ENCODE measurements at regions not wholly inside any gene's neighbourhood (a gene's known extent, or its start where the extent isn't known, plus 50 kb on each side); places are given as distances from the start of the nearest gene placed in this dataset.
A peak's percentile ranks its signal among the peaks of the same experiment; 100 is the strongest.
"Not testable (repeated sequence)": the region's sequence is repeated elsewhere in the genome, so short reads cannot be mapped to it uniquely, and the experiment has no call there.

DNA sequence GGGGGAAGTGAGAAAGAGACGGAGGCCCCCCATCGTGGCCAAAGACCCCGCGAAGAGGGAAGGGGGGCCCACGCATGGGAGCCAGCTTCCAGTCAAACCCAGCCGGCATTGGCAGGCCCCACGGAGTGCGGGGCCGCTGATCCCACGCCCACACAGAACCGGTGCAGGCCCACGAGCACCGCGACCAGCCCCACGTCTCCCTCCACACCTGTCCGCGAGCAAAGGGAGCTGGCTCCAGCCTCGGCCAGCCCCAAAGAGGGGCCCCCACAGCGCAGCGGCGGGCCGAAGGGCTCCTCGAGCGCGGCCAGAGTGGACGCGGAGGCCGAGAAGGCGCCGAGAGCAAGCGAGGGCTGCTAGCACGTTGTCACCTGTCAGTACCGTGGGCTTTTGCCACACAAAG is 125.0 kb upstream of the TWIST2 start:
- DNase-seq (ENCODE audit: low read depth, low spot score): no peak

DNA sequence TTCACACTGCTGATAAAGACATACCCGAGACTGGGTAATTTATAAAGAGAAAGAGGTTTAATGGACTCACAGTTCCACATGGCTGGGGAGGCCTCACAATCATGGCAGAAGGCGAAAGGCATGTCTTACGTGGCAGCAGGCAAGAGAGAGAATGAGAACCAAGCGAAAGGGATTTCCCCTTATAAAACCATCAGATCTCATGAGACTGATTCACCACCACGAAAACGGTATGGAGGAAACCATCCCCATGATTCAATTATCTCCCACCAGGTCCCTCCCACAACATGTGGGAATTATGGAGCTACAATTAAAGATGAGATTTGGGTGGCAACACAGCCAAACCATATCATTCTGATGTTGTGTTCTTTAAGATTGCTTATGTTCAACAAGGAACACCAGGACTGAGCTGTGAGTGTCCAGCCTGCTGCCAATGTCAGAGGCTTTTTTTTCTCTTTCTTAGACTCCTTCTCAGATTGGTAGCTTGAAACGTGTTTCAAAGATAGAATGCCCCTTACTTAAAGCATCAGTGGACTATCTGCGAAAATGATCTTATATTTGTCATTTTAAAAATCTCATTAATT is 124.1 kb upstream of the TWIST2 start:
- not testable (repeated sequence) for DNase-seq (ENCODE audit: low read depth, low spot score)

DNA sequence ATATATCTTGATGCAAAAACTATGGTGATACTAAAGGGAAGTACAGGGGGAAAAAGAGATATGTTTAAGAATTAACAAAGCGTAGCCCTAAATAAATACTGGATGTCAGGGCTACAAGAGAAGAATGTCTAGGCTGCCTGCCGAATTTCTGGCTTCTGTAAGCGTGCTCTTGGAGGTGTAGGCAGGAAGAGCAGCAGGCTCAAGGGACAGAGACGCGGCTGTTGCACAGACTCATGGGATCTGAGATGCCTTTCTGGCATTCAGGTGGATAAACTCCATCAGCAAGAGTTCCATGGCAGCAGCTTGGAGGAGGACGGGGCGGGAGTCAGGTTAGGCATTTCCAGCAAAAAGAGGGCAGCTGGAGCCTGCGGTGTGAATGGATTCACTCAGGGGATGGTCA is 123.2 kb upstream of the TWIST2 start:
- DNase-seq (ENCODE audit: low read depth, low spot score): no peak

DNA sequence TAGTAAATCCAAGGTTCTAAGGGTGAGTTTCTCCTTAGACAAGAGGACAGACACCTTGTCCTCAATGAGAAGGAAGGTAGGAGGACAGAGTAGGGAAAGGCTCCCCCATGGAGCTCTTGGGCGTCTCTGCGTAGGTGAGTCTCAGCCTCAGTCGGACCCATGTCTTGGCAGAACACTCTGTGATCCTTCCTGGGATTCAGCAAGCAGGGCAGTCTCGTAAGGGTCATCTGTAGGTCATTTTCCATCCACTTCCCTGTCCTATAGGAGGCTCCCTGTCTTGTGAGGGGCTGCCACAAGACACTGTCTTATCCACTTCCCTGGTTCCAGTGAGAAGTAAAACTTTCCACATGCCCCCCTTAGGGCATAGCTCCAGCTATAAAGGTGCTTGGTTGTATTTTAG is 122.6 kb upstream of the TWIST2 start:
- DNase-seq (ENCODE audit: low read depth, low spot score): no peak

DNA sequence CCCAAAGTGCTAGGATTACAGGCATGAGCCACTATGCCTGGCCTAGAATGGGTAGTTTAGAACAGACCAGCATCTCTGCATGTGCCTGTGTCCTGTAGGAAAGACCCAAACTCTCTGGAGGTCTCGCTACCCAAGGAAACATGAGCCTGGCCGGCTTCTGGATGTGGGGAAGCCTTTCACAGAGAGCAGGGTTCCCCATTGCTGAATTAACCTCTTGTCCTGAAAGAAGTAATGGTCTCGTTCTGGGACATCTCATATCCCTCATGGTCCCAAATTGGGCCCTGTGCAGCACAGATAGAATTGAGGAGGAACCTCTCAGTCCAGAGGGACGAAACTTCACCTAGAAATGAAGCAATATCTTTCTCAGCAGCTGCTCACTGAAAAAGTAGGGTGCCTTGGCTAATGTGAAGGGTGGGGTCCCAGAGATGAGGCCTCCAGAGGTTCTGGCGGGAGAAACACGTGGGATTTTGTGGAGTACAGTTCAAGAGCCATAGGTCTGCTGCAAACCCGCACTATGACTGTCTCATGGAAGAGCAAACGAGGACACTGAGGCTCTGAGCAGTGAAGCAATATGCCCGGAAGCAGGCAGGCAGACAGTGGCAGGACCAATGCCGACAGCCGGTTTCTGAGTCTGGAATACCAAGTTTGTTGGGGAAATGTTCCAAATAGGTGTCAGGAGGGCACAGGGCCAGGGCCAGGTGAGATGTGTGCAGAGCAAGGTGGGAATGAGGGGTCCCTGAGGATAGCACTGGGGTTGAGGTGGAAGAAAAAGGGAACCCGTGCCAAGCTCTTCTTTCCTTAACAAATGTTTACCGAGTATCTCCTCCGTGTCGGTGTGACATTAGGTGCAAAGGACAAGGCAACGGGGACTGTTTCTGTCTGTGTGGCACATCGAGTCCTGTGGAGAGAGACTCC is 121.0 kb upstream of the TWIST2 start:
- DNase-seq (ENCODE audit: low read depth, low spot score): no peak

DNA sequence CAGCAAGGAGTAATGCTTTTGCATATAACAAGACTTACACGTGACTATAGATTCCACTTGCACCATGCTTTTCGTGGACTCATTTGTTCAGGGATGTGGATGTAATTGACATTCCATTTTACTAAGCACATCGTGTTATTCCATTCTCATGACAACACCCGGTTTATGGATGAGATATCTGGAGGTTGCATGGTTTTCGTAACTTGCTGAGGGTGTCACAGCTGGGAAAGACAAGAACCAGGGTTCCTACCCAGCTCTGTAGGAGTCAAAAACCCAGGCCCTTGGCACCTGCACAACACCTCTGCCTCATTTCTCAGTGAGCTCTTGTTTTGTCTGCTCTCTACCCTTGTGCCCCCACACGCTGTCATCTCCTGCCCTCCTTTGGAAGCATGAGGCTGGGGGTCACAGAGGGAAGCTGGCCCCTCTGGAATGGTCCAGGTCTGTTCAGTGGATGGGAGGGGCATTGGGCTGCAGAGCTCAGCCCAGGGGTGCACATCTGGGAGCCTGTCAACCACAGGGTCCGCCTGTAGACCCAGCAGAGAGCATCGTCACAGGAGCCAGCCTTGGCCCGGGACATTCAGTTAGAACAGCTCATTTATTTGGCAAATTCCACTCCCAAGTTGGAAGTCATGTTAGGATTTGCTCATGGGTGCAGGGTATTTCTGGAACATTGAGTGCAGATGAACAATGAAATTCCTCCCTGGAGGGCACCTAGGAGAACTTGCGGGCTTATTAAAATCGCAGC is 120.1 kb upstream of the TWIST2 start:
- peak; percentile 65 for DNase-seq (ENCODE audit: low read depth, low spot score)

DNA sequence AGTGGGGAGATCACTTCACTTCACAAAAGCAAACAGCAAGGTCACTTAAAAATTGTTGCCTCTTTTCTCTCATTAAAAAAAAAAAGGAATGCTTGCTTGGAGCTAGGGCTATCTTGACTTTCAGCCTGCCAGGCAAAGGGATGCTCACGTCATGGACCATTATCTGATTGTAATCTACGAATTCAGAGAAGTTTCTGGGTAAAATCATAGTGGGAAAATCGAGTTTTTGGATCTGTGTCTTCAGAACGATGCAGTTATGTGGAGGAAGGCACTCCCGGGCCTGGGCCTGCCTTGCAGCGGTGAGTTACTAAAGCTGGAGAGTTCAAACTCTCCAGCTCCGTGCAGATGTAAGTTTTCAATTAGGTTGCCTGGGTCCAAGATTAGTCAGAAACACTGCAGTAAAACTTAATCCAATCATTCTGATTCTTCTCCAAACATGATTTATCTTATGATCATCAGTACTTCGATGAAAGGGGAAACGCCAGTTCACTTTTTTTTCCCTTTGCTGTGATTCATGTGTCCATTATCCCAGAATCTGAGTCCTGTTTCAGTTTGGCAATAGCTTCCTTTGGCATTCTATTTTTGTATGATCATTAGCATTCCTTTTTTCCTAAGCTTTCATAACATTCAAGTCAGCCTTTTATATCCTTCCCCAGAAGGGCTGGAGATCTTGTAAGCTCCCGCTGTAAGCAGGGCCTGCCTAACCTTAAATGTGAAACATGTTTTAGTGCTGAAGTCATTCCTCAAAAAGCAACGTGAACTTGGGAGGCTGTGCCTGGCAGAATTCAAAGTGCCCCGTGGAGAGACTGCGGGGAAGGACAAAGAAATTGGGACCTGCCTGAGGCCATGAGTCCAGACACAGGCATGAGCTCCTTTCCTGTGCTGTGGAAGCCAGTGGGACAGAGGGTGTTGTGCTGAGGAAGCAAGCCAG is 119.3 kb upstream of the TWIST2 start:
- peak; percentile 86 for DNase-seq (ENCODE audit: low read depth, low spot score)

DNA sequence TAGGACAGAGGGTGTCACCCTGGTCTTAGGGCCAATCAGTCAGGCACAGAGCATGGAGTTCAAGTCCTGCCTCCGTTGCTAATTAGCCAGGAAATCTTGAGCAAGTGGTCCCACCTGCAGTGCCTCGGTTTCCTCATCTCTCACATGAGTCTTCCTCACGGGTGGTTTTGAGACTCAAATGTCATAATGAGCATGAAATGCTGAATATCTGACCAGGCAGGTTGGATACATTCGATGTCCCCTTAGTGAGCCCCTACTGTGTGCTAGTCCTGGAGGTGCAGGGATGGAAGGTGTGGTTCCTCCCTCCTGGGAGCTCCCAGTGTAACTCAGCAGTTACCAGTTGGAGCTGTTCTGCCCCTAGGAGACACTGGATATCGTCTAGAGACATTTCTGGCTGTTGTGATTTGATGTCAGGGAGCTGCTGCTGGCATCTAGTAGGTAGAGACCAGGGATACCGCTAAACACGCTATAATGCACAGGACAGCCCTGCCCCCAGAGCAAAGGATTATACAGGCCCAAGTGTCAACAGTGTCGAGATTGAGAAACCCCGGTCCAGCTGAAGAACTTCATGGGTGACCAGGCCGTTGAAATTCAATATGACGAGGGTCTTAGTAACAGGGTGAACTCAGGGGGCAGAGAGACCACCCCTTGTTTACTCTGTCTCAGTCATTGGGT is 118.5 kb upstream of the TWIST2 start:
- DNase-seq (ENCODE audit: low read depth, low spot score): no peak

DNA sequence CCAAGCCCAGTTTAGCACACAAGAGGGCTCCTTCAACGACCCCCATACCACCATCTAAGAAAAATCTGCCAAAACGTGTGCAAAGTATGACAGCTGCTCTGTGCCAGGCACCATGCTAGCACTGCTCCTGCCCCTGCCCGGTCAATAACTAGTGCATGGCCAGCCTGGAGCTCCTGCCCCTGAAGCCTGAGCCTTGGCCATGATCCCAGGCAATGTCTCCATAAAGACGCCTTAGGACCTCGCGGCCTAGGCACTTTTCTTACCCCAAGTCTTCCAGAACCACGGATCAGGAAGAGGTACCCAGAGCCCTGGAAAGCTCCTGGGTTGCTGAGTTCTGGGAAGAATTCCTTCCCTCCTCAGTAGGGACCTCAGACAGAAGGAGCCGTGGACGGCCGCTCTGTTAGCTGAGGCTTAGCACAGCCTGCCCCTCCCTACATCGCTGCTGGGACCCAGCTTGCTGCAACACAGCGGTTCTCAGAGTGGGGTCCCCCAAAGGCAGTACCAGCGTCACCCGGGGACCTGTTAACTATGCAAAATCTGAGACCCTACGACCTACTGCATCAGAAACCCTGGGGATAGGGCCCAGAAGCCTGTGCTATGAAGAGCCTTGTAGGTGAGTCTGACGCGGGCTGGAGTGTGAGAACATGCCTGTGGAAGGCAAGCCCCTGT is 117.8 kb upstream of the TWIST2 start:
- DNase-seq (ENCODE audit: low read depth, low spot score): no peak

DNA sequence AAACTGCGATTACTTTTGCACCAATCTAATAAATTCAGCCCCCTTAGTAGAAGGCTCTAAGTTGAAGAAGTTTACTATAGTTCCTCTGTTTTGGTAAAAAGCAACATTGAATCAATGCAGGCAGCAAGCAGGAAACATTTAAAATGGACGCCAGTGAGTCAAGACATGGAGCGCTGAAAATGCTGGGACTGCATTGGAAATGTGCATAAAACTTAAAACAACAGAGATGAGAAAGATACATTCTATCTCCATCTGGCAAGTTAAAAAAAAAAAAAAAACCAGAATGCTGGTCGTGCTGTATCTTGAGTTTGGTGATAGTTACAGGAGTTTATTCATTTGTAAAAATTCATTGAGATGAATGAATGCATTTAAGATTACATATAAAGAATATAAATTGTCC is 117.0 kb upstream of the TWIST2 start:
- DNase-seq (ENCODE audit: low read depth, low spot score): no peak

DNA sequence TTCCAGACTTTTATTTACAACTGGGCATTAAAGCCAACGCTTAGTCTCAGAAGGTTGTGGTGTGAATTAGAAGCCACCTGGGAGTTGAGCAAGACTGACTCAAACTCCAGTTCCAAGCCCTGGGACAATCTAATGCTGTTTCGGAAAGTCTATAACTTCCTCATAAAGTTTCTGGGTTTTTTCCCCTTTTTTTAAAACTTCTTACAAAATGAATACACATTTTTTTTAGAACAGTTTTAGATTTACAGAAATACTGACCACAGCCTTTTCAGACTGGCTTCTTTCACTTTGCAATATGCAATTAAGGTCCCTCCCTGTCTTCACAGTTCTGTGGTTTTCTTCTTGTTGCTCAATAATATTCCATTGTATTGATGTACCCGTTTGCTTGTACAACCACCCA is 115.9 kb upstream of the TWIST2 start:
- DNase-seq (ENCODE audit: low read depth, low spot score): no peak

DNA sequence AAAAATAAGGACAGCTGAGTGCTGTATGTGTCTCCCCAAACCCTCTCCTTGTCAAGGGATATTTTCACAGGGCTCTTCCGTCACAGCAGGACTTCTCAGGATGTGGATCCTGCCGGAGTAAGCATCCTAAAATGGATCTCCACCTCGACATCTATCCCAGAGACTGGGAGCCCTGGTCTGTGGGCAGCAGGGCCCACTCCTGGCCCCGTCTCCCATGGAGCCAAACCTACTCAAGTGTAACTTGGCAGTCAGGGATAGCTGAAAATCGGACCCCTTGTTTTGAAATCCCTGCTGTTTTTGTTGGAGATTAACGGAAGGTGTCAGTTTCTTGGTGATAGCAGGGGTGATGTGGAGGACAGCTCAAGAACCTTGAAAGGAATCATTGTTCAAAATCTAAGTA is 109.0 kb upstream of the TWIST2 start:
- no peak for DNase-seq (ENCODE audit: low read depth, low spot score)

DNA sequence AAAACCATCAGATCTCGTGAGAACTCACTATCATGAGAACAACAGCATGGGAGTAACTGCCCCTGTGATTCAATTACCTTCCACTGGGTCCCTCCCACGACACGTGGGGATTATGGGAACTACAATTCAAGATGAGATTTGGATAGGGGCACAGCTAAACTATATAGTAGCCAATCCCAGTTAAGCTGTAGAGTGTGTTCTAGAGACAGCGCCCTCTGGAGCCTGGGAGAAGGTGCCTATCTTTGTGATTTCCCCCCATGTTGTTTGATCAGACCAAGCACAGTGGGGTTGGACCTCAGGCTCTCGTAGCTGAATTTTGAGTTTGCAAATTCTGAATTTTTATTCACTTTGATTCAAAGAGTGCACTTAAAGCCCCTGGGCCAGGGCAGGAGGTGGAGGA is 108.2 kb upstream of the TWIST2 start:
- no peak for DNase-seq (ENCODE audit: low read depth, low spot score)

DNA sequence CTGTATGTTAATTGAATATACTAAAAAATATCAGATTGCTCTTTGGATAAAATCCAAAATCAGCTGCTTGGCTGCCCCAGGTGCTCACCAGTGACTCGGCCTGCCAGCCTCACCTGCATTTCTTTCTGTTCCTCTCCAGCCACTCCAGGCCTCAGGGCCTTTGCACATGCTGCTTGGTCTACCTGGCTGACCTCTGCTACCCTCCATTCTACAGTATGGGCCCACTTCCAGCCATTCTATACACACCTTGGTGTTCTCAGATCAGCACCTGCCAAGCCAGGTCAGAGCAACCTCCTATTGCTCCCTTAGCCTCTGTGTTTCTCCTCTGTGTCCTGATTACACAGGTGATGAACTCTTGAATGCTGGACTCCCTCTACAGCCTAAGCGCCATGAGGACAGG is 106.6 kb upstream of the TWIST2 start:
- DNase-seq (ENCODE audit: low read depth, low spot score): no peak

DNA sequence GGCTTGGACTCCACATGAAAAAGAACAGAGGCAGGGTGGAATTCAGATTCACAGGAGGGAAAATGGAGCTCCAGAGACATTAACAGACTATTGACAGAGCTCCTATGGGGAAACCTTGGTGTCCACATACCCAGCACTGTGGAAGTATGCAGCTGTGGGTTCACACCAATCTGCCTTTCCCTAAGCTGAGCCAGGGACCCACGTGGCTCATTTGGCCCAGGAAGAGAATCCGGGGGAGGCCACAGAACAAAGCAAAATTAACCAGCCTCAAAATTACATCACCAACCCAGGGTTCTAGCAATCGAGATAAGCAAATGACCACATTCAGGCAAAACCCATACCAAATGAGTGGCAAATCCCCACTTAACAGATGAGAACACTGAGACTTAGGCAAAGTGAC is 105.8 kb upstream of the TWIST2 start:
- DNase-seq (ENCODE audit: low read depth, low spot score): peak; percentile 9

DNA sequence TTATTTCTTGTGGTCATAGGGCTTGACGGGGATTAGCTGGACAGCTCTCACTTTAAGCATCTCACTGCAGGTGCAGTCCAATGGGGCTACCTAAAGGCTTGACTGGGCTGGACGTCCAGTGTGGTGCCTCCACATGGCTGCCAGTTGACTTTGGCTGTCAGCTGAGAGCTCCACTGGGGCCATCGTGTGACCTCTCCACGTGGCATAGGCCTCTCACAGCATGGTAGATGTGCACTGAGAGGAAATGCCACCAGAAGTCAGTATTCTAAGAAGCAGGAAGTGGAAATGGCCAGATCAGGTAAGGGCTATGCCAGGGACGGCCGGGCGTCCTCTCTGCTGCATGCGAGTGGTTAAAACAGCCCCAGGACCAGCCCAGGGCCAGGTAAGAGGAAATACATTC is 105.2 kb upstream of the TWIST2 start:
- DNase-seq (ENCODE audit: low read depth, low spot score): no peak

DNA sequence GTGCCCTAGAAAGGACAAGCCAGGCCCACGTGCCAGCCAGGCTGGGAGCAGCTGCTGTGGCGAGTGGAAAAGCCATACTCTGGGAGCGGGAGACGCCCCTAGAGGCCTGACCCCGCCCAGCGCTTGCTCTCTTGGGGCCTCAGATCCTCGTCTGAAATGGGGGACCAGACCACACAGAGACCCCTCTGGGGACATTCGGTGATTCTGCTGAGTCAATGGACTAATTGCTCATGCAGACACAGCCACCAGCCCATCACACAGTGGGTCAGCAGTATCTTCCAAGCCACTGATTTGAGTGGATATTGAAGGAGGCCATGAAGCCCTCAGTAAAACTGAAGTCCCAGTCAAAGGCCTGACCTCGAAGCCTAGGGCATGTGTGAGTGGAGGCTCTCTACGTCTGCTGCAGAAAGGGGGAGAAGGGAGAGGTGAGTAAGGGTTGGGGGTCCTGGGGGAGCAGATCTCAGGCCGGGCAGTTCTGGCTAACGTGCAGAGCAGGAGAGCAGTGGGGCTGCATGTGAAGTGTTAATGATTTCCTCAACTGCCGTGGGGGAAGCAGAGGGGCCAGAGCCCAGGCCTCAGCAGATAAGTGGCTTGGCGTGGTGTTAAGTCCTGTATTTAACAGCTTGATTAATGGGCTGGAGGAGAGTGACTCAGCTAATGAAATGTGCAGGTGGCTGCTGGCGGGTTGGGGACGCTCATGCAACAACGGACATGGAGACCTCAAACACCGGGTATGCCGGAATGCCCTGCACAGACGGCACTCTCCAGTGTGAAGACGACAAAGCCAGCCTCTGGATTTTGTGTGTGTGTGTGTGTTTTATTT is 104.4 kb upstream of the TWIST2 start:
- peak; percentile 41 for DNase-seq (ENCODE audit: low read depth, low spot score)

DNA sequence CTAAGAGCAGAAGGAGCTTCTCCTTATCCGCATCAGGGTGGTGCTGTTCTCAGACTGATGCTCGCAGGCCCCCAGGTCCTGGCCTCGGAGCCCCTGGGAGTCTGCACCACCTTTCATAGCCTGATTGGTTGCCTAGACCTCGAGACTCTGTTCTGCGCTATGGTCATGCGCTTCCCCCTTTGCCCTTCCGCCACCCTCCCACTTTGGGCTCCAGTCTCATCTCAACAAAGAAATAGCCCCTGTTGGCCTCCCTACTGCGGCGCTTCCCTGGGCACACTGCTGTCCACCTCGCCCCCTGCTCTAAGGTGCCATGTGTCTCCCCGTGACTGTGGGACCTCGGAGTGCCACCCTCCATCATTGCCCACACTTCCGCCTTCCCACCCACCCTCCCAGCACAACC is 102.9 kb upstream of the TWIST2 start:
- no peak for DNase-seq (ENCODE audit: low read depth, low spot score)

DNA sequence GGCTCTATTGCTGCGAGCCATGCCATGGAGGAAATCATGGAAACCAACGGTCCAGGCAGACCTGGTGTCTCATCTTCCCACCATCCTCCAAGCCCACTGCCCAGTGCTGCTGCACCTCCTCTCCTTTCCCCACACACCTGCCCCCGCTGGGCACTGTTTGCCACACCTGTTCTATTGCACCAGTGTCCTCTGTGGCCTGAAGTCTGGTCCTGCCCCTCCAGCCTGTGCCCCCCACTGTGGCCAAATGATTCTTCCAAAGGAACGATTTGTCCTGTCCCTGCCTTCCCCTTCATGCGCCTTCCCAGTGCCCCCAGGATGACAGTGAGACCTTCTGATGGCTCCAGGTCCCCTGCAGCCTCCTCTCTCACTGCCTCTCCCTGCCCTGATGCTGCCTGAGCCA is 101.9 kb upstream of the TWIST2 start:
- no peak for DNase-seq (ENCODE audit: low read depth, low spot score)

DNA sequence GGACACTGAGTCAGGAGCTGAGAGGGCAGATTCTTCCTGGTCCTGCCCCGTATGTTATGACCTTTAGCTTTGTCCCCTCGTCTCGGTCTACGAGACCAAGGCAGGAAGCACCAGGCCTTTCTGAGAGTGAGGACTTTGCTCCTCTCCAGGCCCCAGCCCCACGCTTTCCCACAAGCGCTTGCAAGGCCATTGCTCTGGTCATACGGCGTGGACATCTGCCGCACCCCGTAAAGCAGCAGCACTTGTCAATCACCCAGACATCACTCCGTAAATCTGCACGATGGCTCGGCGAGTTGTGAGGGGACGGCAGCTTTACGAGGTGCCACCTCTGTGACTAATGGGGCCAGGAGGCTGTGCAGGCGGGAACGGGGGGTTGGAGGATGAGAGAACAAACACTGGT is 100.8 kb upstream of the TWIST2 start:
- DNase-seq (ENCODE audit: low read depth, low spot score): no peak
